ENCODE measurements at regions not wholly inside any gene's neighbourhood (a gene's known extent, or its start where the extent isn't known, plus 50 kb on each side); places are given as distances from the start of the nearest gene placed in this dataset.

DNA sequence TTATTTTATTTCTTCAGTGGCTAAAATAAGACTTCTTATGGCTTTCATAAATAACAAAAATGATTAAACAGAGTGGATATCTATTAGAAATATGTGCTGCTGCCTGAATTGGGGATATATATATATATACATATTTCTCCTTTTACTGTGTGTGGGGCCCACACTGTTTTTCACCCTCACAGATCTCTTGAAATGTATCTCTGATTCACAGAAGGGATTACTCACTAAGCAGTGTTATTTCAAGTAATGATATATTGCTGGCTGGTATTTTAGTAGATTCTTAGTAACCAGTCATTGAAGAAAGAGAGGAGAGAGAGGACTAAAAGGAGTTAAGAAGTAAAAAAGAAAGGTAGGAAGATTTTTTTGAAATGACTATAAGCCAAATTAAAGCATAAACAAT, 308.6 kb upstream of the NRP1 start:
- TF ChIP-seq YY1 (IDR thresholded peaks at IDR 0.05; ENCODE audit: insufficient read depth, insufficient read length) = no peak
- TF ChIP-seq ZNF274 (IDR thresholded peaks at IDR 0.05; ENCODE audit: low read depth, low read length) = no peak
- TF ChIP-seq SUZ12 (IDR thresholded peaks at IDR 0.05; ENCODE audit: extremely low read depth, insufficient read depth, insufficient read length) = no peak

All from NT2/D1 (cell line).